Keratinocyte (primary cell): ENCODE measurements at regions not wholly inside any gene's neighbourhood (a gene's known extent, or its start where the extent isn't known, plus 50 kb on each side); places are given as distances from the start of the nearest gene placed in this dataset.

Experiments used
- DNase-seq: peaks from one replicate; pipeline ENCODE4 v3.0.0-alpha.2; 2011; ENCODE audit warnings: low read depth, missing footprints, low spot score
- FAIRE-seq: peaks from 2 replicates; lab custom pipeline; 2011; peaks lifted over from hg19 to GRCh38; lab: Jason Lieb, UNC
- H2AFZ ChIP-seq: 2 replicates; pipeline ENCODE4 v1.6.0; 2012; ENCODE audit warnings: low read length, control low read depth, inconsistent platforms; ENCODE audit not compliant: control insufficient read depth
- H3K27ac ChIP-seq: 2 replicates; pipeline ENCODE4 v1.5.1; 2011; ENCODE audit warnings: low read length; ENCODE audit not compliant: control insufficient read depth, insufficient read depth
- H3K27me3 ChIP-seq: 3 replicates; pipeline ENCODE4 v1.6.0; 2011; ENCODE audit warnings: low read length; ENCODE audit not compliant: control insufficient read depth, insufficient read depth; ENCODE audit errors: extremely low read depth
- H3K36me3 ChIP-seq, 2 experiments: 2 replicates in 1 of 2; 3 replicates in 1 of 2; pipeline ENCODE4 v1.5.1; 2011; ENCODE audit warnings: low read length in 2 of 2, mild to moderate bottlenecking in 1 of 2; ENCODE audit not compliant: control insufficient read depth in 2 of 2, insufficient read depth in 2 of 2; ENCODE audit errors: extremely low read depth in 1 of 2
- H3K4me1 ChIP-seq: 3 replicates; pipeline ENCODE4 v1.5.1; 2011; ENCODE audit warnings: low read length; ENCODE audit not compliant: control insufficient read depth, insufficient read depth; ENCODE audit errors: extremely low read depth
- H3K4me2 ChIP-seq: 3 replicates; pipeline ENCODE4 v1.6.0; 2011; ENCODE audit warnings: low read depth, low read length; ENCODE audit not compliant: control insufficient read depth, insufficient read depth; ENCODE audit errors: extremely low read depth
- H3K4me3 ChIP-seq, 3 experiments: fragments of 200-600 bp in 1 of 3; sonication (generic) in 1 of 3; 2 replicates in 2 of 3; 3 replicates in 1 of 3; pipeline ENCODE4 v1.5.1; 2011 to 2016; ENCODE audit warnings: low read length in 3 of 3, mild to moderate bottlenecking in 3 of 3, control low read depth in 2 of 3, inconsistent platforms in 1 of 3, low read depth in 1 of 3, mixed read lengths in 1 of 3, mixed run types in 1 of 3, moderate library complexity in 1 of 3; ENCODE audit not compliant: control insufficient read depth in 2 of 3, insufficient read depth in 2 of 3; ENCODE audit errors: extremely low read depth in 1 of 3
- H3K79me2 ChIP-seq: 2 replicates; pipeline ENCODE4 v1.6.0; 2012; ENCODE audit warnings: low read length; ENCODE audit not compliant: control insufficient read depth, insufficient read depth
- H3K9ac ChIP-seq: 3 replicates; pipeline ENCODE4 v1.6.0; 2011; ENCODE audit warnings: low read length; ENCODE audit not compliant: control insufficient read depth, insufficient read depth; ENCODE audit errors: extremely low read depth
- H3K9me1 ChIP-seq: 3 replicates; pipeline ENCODE4 v1.6.0; 2011; ENCODE audit warnings: low read length; ENCODE audit not compliant: control insufficient read depth, insufficient read depth; ENCODE audit errors: extremely low read depth
- H3K9me3 ChIP-seq: 2 replicates; pipeline ENCODE4 v1.5.1; 2012; ENCODE audit warnings: low read depth, low read length; ENCODE audit not compliant: control insufficient read depth
- H4K20me1 ChIP-seq: 3 replicates; pipeline ENCODE4 v1.6.0; 2011; ENCODE audit warnings: low read length; ENCODE audit not compliant: control insufficient read depth, insufficient read depth; ENCODE audit errors: extremely low read depth
- CTCF ChIP-seq, 3 experiments: IDR thresholded peaks in 1 of 3; conservative IDR thresholded peaks in 1 of 3; optimal IDR thresholded peaks in 1 of 3; 2 replicates in 2 of 3; 3 replicates in 1 of 3; pipeline versions ENCODE3 to v1.5.1; 2011; ENCODE audit warnings: low read length in 3 of 3, mild to moderate bottlenecking in 3 of 3, moderate library complexity in 2 of 3, control low read depth in 1 of 3, inconsistent platforms in 1 of 3; ENCODE audit not compliant: insufficient read depth in 2 of 3; ENCODE audit errors: extremely low read depth in 1 of 3
- EZH2 ChIP-seq: IDR thresholded peaks from one replicate; pipeline ENCODE4 v1.6.1; 2012; ENCODE audit warnings: inconsistent platforms, mild to moderate bottlenecking, low read length, moderate library complexity
- dilution Hi-C: fragments of 300-500 bp; cut with MboI; formaldehyde crosslinking; loops from one replicate; pipeline ENCODE4 v1.7.0; 2020; ENCODE audit warnings: low sequenced_read_pairs; ENCODE audit not compliant: extremely low pct_ligation_motif_present

GRCh38 chr4:11252149-11252548 lies 176.5 kb downstream of the HS3ST1 start:
- Histone ChIP-seq H3K4me2 (no peak overlapping the region), H3K9me3 (no peaks in the 10 kb centered on the region), H3K79me2 (no peaks in the 10 kb centered on the region), H3K27ac (no peak overlapping the region), H4K20me1 (no peaks in the 10 kb centered on the region), H2AFZ (no peak overlapping the region), H3K4me1 (no peaks in the 10 kb centered on the region), H3K36me3 (no peaks in the 10 kb centered on the region), H3K9me1 (no peaks in the 10 kb centered on the region), H3K27me3 (no peaks in the 10 kb centered on the region), H3K9ac (no peak overlapping the region), H3K4me3 (no peak overlapping the region)
- FAIRE-seq (no peak), DNase-seq (no peak)
- dilution Hi-C loops: no loop called here
- TF ChIP-seq EZH2 (no peak), CTCF (optimal IDR thresholded peaks at IDR 0.05 in 1 of 3, IDR thresholded peaks at IDR 0.05 in 1 of 3, conservative IDR thresholded peaks at IDR 0.05 in 1 of 3; ENCODE audit: extremely low read depth in 1 of 3, insufficient read depth in 2 of 3, low read length in 3 of 3) (no peak)

GRCh38 chr4:11250510-11250909 lies 178.2 kb downstream of the HS3ST1 start:
- no peak overlapping the region for H2AFZ ChIP-seq
- dilution Hi-C loops: no loop called here
- H4K20me1 ChIP-seq: no peaks in the 10 kb centered on the region
- H3K4me3 ChIP-seq: no peak overlapping the region
- H3K9me3 ChIP-seq: no peaks in the 10 kb centered on the region
- no peak overlapping the region for H3K27ac ChIP-seq
- DNase-seq: no peak
- TF ChIP-seq CTCF (optimal IDR thresholded peaks at IDR 0.05 in 1 of 3, IDR thresholded peaks at IDR 0.05 in 1 of 3, conservative IDR thresholded peaks at IDR 0.05 in 1 of 3; ENCODE audit: extremely low read depth in 1 of 3, insufficient read depth in 2 of 3, low read length in 3 of 3) (no peak), EZH2 (no peak)
- no peaks in the 10 kb centered on the region for H3K27me3 ChIP-seq
- H3K9me1 ChIP-seq: no peaks in the 10 kb centered on the region
- no peak for FAIRE-seq
- H3K36me3 ChIP-seq: no peaks in the 10 kb centered on the region
- no peak overlapping the region for H3K9ac ChIP-seq
- H3K79me2 ChIP-seq: no peaks in the 10 kb centered on the region
- no peak overlapping the region for H3K4me2 ChIP-seq
- no peaks in the 10 kb centered on the region for H3K4me1 ChIP-seq
